OCI-LY7 (cell line): ENCODE measurements at regions not wholly inside any gene's neighbourhood (a gene's known extent, or its start where the extent isn't known, plus 50 kb on each side); places are given as distances from the start of the nearest gene placed in this dataset.

Experiments used
- EZH2phosphoT487 ChIP-seq: fragments of 200-600 bp; sonication (generic); IDR thresholded peaks from 2 replicates; pipeline ENCODE4 v1.6.1; 2018; ENCODE audit warnings: low read depth, borderline replicate concordance, mild to moderate bottlenecking, mixed run types, antibody characterized with exemption, low read length, moderate library complexity, mixed read lengths
- TF ChIP-seq, protein P1 (sequence below): fragments of 200-600 bp; sonication (generic); conservative IDR thresholded peaks from 2 replicates; pipeline ENCODE4 v1.5.1; 2014; ENCODE audit warnings: mild to moderate bottlenecking, antibody characterized with exemption, low read length, moderate library complexity, mixed read lengths

- TF ChIP-seq, protein P1, sequence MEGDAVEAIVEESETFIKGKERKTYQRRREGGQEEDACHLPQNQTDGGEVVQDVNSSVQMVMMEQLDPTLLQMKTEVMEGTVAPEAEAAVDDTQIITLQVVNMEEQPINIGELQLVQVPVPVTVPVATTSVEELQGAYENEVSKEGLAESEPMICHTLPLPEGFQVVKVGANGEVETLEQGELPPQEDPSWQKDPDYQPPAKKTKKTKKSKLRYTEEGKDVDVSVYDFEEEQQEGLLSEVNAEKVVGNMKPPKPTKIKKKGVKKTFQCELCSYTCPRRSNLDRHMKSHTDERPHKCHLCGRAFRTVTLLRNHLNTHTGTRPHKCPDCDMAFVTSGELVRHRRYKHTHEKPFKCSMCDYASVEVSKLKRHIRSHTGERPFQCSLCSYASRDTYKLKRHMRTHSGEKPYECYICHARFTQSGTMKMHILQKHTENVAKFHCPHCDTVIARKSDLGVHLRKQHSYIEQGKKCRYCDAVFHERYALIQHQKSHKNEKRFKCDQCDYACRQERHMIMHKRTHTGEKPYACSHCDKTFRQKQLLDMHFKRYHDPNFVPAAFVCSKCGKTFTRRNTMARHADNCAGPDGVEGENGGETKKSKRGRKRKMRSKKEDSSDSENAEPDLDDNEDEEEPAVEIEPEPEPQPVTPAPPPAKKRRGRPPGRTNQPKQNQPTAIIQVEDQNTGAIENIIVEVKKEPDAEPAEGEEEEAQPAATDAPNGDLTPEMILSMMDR: no peak
- TF ChIP-seq EZH2phosphoT487: no peak
These were observed 206.5 kb upstream of the IRX3 start for GRCh38 chr16:54493061-54493460.
